Kidney (tissue), 13 donors: ENCODE measurements at regions not wholly inside any gene's neighbourhood (a gene's known extent, or its start where the extent isn't known, plus 50 kb on each side); places are given as distances from the start of the nearest gene placed in this dataset.

ENCODE experiments used
- DNase-seq, 5 donors: peaks; one replicate each; pipeline ENCODE4 v3.0.0-alpha.2; 2013 to 2020
- FAIRE-seq: peaks from 2 replicates; lab custom pipeline; 2012; peaks lifted over from hg19 to GRCh38; lab: Jason Lieb, UNC
- H3K27ac ChIP-seq, 2 donors: one replicate each; pipeline ENCODE4 v1.7.0; 2013; ENCODE audit warnings: low read depth in 2 of 2, low read length in 2 of 2, inconsistent platforms in 1 of 2
- H3K27me3 ChIP-seq: one replicate; pipeline ENCODE4 v1.7.1; 2013; ENCODE audit warnings: low read length, inconsistent platforms; ENCODE audit not compliant: control insufficient read depth, insufficient read depth
- H3K36me3 ChIP-seq, 3 donors: one replicate each; pipeline versions ENCODE4 v1.7.0 to v1.7.1; 2013; ENCODE audit warnings: low read length in 3 of 3, control low read depth in 1 of 3, inconsistent platforms in 1 of 3; ENCODE audit not compliant: insufficient read depth in 3 of 3, control insufficient read depth in 2 of 3
- H3K4me1 ChIP-seq, 3 donors: one replicate each; pipeline versions ENCODE4 v1.7.0 to v1.7.1; 2013; ENCODE audit warnings: low read length in 3 of 3, inconsistent platforms in 1 of 3, low read depth in 1 of 3; ENCODE audit not compliant: control insufficient read depth in 2 of 3, insufficient read depth in 2 of 3
- H3K4me3 ChIP-seq, 3 donors: one replicate each; pipeline versions ENCODE4 v1.7.0 to v1.8.1; 2013; ENCODE audit warnings: low read length in 3 of 3, control low read depth in 1 of 3, inconsistent platforms in 1 of 3
- H3K9ac ChIP-seq, 3 donors: one replicate each; pipeline versions ENCODE4 v1.7.0 to v1.7.1; 2013; ENCODE audit warnings: low read length in 3 of 3, control low read depth in 1 of 3, inconsistent platforms in 1 of 3
- H3K9me3 ChIP-seq, 3 donors: one replicate each; pipeline versions ENCODE4 v1.7.0 to v1.7.1; 2013; ENCODE audit warnings: low read length in 3 of 3, control low read depth in 1 of 3, inconsistent platforms in 1 of 3; ENCODE audit not compliant: control insufficient read depth in 2 of 3, insufficient read depth in 1 of 3
- CTCF ChIP-seq: IDR thresholded peaks from 3 replicates; pipeline ENCODE4 v1.5.1; 2012; ENCODE audit warnings: mild to moderate bottlenecking, moderate library complexity, borderline replicate concordance; ENCODE audit not compliant: insufficient read depth; ENCODE audit errors: extremely low read depth
- intact Hi-C: fragments of 100-400 bp; cut with DNase I; formaldehyde crosslinking; loops from one replicate; pipeline ENCODE4 v1.11.1; 2022
- donor health status: control.
- donor health status: control.
- donor health status: control.
- donor health status: control.
- donor health status: control.
- donor health status: DM: yes; HTN: yes; CAD: no.
- donor health status: Normal renal cell carcinoma (clear cell type).

GRCh38 chr1:204801211-204801610 lies 69.5 kb upstream of the NFASC start:
- Histone ChIP-seq H3K4me1 (peaks cover 0 to under 1% (median 0%) of the 10 kb centered on the region in 3 donors), H3K4me3 (no peak overlapping the region), H3K9ac (no peak overlapping the region), H3K36me3 (no peaks in the 10 kb centered on the region), H3K9me3 (no peaks in the 10 kb centered on the region), H3K27me3 (no peaks in the 10 kb centered on the region), H3K27ac (no peak overlapping the region)
- FAIRE-seq (no peak), DNase-seq (no peak)
- intact Hi-C loops, result loop anchor here (10.0 kb wide), 2 partner anchors 144 to 236 kb away; no protein-coding TSS in a partner anchor
- TF ChIP-seq CTCF, result no peak

GRCh38 chr1:204802401-204803175 lies 68.1 kb upstream of the NFASC start:
- H3K4me1 ChIP-seq, result peaks cover 0 to 12% (median 0%) of the 10 kb centered on the region in 3 donors
- H3K27me3 ChIP-seq, result no peaks in the 10 kb centered on the region
- no peak for FAIRE-seq
- no peak for TF ChIP-seq CTCF
- H3K9ac ChIP-seq, result no peak overlapping the region
- no peaks in the 10 kb centered on the region for H3K36me3 ChIP-seq
- DNase-seq, result no peak
- no peaks in the 10 kb centered on the region for H3K9me3 ChIP-seq
- no peak overlapping the region for H3K27ac ChIP-seq
- intact Hi-C loops, result loop anchor here (10.0 kb wide), 2 partner anchors 142 to 238 kb away; no protein-coding TSS in a partner anchor
- no peak overlapping the region for H3K4me3 ChIP-seq

- FAIRE-seq, result no peak
- DNase-seq, result no peak
- Histone ChIP-seq H3K27me3 (no peaks in the 10 kb centered on the region), H3K36me3 (no peaks in the 10 kb centered on the region), H3K9ac (no peak overlapping the region), H3K4me1 (peaks cover 0 to 16% (median 0%) of the 10 kb centered on the region in 3 donors), H3K4me3 (no peak overlapping the region), H3K9me3 (no peaks in the 10 kb centered on the region), H3K27ac (no peak overlapping the region)
- TF ChIP-seq CTCF, result no peak
- intact Hi-C loops, result loop anchor here (10.0 kb wide), 2 partner anchors 141 to 239 kb away; no protein-coding TSS in a partner anchor
These were observed 67.1 kb upstream of the NFASC start for GRCh38 chr1:204803607-204804006.
